ENCODE measurements at regions not wholly inside any gene's neighbourhood (a gene's known extent, or its start where the extent isn't known, plus 50 kb on each side); places are given as distances from the start of the nearest gene placed in this dataset.

GRCh38 chr4:176393306-176394013 is 73.7 kb downstream of the SPCS3 start:
- TF ChIP-seq POLR2A (IDR thresholded peaks at IDR 0.05), result no peak
- TF ChIP-seq POLR2AphosphoS5 (IDR thresholded peaks at IDR 0.05), result no peak
- TF ChIP-seq CTCF (IDR thresholded peaks at IDR 0.05), result no peak
- TF ChIP-seq EP300 (IDR thresholded peaks at IDR 0.05), result no peak
